GM21576 (cell line): ENCODE measurements at regions not wholly inside any gene's neighbourhood (a gene's known extent, or its start where the extent isn't known, plus 50 kb on each side); places are given as distances from the start of the nearest gene placed in this dataset.

Source experiments
- ATAC-seq: cut with Tn5 transposase; IDR thresholded peaks from one replicate; pipeline ENCODE4 v1.9.1; 2021; ENCODE audit warnings: mild to moderate bottlenecking, moderate library complexity; ENCODE audit not compliant: unreplicated experiment

DNA sequence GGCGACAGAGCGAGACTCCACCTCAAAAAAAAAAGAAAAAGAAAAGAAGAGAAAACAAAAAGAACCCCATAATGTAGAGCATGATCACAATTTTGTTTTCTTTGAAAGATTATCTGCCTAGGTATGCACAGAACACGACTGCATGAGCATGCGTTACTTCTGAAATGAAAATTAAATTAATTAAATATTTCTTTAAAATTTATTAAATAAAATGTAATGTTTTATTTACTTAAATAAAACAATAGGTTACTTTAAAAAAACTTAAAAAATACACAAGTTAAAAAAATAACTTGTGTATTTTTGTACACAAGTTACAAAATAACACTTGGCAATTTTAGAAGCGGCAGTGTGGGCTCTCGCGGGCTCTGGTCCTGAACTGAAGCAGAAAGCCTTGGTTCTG lies 107.8 kb downstream of the TFAP2A start:
- ATAC-seq, result no peak

DNA sequence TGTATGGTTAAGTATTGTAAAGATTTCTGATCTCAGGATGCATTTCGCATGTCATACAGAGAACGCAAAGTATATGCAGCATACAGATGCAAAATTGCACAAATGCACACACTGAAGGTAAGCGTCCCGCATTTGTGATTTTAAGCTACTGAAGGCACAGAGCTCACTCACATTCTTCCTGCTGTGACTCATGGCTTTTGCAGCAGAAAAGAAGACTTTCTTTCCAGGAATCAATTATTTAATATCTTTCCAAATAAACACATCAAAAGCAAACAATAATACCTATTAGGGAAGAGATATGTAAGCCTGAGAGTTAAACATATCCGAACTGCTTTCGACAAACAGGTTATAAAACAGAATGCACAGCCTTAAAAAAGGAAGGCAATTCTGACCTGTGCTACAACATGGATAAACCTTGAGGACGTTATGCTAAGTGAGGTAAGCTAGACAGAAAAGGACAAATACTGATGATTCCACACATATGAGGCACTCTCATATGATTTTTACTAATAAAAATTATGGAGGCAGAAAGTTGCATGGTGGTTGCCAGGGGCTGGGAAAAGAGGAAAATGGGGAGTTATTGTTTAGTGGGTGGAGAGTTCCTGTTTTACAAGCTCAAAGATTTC lies 109.0 kb downstream of the TFAP2A start:
- ATAC-seq, result no peak

DNA sequence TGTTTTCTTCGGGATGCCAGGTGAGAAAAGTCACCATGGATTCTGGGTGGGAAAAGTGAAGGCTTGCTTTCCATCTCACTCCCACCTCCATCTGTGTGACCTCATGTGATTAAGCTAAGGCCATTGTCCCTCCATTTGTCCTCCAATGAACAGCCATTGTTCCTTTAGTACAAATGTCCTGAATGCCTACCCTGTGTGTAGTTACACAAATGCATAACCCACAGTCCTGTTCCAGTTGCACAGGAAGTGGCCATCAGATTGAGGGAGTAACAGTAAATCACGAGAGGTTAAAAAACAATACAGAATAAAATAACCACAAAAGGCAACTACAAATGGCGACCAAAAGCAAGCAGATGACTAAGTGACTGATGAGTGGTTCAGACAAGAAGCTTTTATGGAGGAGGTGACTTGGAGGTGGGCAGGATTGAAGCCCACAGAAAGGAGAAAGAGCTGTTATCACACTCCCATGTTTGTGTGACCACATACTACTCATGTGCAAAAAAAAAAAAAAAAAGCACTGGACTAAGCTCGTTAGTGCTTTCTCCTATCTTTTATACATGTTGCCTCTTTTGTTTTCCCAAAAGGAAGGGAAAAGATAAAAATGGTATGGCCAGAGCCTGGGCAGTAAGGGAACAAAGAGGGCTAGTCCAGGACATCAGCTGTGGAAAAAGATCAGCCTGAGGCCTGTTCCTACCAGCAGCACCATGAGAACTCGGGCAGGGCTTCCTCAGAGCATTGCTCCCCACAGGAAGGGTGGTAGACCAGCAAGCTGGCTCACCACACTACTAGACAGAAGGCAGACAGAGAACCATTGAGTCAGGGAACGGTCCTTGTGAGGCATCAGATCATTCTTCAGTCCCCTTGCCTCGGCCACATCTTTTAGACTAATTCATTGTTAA lies 111.0 kb downstream of the TFAP2A start:
- no peak for ATAC-seq

DNA sequence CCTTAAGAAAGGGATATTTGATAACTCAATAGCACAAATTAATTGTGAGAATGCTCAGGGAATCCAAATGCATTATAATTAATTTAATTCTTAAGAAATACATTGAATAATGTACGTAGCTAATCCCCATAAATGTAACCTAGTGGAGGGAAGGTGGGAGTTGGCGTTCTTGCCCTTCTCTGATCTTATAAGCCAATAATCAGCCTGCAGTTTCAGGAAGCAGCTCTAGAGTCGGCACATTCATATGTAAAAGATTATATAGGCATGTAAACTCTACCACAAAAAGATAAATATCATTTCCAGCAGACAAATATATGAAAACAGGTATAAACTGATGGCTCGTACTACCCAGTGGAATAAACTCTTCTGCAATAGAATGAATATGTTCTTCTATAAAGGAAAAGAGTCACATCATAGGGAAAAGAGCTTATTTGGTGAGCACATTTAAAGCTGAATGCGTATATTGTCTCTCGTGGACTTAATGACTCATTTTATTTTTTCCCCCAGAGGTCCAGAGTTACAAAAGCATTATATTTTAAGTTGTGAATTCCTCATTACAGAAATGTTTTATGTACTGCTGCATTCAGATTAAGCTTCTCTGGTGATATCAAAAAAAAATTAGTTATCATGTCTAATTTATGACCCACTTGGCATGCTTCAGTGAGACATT lies 112.2 kb downstream of the TFAP2A start:
- no peak for ATAC-seq

DNA sequence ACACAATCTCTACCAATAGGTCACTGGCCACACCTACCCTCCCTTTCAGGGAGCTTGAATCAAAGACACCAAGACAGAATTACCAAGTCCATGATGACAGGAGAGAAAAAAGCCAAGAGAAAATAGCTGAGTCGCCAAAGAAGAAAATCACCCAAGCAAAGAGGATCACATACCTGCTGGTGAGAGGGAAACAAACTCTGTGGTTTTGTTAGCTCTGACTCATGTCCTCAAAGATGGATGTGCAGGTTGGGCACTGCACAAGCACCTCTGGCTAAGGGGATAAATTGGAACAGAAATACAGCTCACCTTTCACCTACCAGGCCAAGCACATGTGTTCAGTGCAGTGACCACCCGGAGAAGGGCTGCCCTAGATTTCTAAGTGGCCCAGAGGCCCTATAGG lies 114.8 kb downstream of the TFAP2A start:
- ATAC-seq, result no peak

DNA sequence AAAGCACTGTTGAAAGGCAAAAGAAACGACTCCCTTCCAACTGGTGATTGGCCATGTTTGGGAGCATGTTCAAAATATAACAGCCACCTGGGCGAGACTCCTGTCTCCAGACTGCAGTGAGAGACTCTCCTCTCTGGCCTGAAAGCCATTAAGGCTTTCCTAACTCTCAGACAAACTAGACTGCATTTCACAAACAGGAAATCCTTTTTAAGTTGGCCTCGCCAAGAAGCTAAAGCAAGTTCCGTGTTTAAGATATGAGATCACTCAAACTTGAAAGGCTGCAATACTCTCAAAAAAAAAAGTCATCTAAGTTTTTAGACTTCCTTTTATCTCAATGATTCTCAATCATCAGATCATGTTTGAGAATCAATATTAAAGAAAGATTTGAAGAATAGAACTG lies 117.0 kb downstream of the TFAP2A start:
- ATAC-seq, result no peak

DNA sequence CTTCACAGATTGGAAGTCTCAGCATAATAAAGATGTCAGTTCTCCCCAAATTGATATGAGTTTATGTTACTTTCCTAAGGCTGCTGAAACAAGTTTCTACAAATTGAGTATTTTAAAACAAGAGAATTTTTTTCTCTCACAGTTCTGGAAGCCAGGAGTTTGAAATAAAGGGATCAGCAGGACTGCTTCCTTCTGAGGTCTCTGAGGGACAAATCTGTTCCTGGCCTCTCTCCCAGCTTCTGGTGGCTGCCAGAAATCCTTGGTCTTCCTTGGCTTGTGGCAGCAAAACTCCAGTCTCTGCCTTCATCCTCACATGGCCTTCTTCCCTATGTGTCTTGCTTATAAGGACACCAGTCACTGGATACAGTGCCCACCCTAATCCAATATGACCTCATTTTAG lies 136.1 kb downstream of the TFAP2A start:
- no peak for ATAC-seq

DNA sequence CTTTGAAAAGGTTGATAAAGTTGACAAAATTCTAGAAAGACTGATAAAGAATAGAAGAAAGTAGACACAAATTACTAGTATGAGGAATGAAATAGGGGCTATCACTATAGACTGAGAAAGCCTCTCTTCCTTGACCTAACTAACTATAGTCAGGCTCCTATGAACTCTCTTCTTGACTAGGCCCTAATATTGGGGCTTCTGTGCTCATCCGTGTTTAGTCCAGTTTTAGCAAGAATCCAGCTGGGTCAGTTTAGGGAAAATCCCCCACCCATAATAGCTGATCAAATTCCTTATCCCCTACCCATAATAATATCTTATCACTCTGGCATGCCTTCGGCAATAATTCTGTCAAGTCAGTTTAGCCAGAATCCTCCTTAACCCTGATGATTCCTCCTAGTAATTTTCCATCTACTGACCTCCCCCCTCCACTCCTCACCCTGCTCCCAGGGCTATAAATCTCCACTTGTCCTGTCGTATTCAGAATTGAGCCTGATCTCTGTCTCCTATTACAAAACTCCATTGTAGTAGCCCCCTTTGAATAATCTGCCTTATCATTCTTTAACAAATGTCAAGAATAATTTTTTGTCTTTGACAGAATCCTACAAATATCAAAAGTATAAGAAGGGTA lies 138.1 kb downstream of the TFAP2A start:
- no peak for ATAC-seq

DNA sequence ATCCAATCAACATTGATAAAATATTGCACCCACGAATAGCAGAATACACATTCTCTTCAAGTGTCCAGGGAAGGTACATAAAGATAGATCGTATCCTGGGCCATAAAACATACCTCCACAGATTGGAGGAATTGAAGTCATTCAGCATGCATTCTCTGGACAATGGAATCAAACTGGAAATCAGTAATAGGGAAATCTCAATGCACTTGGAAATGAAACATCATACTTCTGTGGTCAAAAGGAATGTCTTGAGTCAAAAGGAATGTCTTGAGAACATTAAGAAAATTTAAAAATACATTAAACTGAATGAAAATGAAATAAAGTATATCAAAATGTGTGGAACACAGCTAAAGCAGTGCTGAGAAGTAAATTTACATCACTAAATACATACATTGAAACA lies 138.8 kb downstream of the TFAP2A start:
- ATAC-seq, result no peak

DNA sequence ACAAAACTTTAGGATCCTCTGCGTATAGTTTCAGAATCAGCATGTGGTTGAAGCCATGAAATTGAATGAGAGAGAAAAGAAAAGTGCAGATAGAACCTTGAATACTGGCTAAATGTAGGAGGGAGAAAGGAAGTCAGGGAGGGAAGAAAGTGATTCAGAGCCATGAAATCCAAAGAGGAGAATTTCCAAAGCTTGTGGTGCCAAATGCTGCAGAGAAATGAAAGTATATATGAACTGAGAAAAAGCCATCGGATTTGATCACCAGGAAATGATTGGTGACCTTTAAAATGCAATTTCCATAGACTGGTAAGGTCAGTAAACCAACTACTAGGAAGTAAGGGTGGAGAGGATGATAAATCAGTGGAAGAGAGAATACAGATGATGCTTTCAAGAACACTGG lies 142.3 kb downstream of the TFAP2A start:
- no peak for ATAC-seq

DNA sequence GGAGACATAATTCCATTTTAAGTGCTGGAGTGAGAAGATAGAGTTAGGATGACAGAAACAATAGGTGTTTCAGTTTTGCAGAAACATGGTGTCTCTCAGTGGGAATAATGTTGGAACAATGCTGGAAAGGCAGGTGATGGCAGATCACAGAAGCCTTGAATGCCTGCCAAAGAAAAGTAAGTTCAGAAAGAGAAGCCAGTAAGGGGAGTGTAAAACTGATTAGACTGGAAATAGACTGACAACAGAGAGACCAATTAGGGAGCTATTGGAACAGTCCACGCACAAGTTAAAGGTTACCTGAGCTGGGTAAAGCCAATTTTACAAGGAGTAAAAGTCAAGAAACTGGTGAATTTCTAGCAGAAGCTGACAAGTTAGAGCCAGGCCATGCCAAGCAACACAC lies 142.9 kb downstream of the TFAP2A start:
- no peak for ATAC-seq

DNA sequence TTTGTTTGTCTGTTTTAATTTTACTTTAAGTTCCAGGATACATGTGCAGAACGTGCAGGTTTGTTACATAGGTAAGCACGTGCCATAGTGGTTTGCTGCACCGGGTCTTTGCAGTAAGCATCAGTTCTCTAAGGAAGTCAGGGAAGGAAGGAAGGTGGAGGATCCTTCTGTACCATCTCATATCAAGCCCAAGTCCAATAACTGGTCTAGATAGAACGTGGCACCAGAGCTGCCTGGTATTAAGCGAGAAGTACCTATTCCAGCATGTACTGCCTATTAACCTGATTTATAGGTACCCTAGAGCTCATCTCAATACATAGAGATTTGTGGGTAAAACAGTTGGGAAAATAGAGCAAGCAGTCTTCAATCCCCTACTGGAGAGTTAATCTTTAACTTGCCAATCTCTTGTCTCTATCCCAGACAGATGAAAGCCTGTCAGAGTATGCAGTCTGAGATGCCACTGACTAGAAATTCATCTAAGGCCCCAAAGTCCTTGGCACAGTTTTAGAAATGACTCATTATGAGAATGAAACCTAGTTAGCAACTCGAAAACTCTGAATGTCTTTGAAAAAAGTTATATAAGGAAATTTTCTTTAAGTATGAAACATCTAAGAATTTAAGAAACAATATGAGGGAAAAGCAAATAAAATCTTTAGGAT lies 144.9 kb downstream of the TFAP2A start:
- no peak for ATAC-seq

DNA sequence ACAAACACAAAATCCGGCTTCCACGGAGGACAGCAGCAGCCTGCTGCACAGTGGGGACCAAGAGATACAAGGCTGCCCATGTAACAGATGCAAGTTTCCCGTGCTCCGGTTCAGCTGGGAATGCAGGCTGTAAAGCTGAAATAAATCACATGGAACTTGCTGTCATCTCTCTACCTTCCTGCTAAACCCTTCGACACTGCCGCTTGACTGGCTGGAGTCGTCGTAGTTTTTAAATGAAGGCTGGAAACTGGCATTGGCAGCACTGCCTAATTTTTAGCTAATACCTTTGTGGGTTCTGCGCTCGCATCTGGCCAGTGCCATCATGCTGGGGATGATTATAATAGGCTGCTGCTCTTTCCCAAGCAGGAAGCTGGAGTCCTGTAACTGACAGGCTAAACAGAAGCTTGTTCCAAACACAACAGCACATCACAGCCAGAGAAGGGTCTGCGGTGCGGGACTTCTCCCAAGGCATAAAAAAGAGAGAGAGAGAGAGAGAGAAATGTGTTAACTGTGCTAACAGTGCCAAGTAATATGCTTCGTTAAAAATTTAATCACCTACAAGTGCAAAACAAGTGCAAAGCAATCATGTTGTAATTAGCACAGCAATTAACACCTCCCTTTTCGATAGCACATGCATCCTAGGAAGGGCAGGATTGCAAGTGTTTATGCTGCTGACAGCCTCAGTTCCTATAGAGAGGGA lies 146.1 kb downstream of the TFAP2A start:
- no peak for ATAC-seq

DNA sequence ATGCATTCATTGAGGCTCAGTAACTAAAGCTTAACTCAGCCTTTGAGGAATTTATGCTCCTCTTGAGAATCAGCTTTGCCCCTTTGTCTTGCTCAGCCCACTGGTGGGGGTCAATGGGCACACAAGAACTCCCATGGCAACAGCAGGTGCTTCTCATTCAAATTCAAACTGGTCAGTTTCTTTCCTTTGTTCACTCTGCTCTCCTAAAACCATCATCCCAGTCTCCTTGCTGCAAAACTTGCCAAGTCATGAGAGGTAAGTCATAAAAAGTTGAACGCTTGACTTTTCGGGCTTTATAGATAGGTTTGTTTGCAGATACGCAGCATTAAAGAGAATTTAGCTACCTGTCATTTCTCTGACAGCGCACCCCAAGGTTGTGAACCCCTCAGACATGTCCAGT lies 146.8 kb downstream of the TFAP2A start:
- ATAC-seq, result no peak

DNA sequence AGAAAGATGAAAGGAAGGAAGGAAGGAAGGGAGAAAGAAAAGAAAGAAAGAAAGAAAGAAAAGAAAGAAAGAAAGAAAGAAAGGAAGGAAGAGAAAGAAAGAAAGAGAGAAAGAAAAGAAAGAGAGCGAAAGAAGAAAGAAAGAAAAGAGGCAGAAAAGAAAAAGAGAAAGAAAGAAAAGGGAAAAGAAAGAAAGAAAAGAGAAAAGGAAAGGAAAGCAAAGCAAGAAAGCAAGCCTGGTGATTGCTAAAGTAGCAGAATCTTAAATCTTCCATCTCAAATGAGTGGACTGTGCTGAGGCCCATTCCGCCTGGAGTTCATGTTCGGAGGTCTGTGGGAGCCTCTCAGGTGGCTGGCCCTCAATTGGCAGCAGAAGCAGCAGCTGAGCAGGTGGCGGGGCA lies 148.4 kb downstream of the TFAP2A start:
- ATAC-seq, result no peak

DNA sequence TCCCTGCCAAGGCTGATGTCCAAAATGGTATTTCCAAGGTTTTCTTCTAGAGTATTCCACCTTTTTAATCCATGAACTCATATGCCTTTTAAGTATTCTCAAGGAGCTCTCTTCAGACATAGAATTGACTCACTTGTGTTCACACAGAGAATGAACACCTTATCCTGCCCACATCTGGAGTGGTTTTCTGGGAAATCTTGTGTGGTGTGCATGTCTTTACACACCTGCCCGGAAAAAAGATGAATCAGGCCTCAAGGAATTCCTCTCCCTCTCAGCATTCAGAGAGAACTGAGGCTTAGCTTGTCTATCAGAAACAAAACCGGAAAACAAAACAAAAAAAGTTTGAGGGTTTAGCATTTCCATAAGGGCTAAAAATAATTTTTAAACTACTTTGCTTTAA lies 148.8 kb downstream of the TFAP2A start:
- ATAC-seq, result no peak

DNA sequence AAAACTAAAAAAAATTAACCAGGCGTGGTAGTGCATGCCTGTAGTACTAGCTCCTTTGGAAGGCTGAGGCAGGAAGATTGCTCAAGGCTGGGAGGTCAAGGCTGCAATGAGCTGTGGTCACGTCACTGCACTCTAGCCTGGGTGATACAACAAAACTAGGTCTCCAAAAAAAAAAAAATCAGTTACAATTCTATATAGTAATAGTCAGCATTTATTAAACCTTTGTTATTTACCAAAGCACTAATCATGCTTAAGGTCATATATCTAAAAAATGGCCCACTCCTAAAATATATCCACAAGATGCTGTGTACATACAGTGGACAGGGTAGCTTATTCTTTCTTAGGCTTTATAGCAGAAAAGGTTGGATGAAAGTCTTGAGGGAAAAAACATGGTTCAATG lies 152.4 kb downstream of the TFAP2A start:
- ATAC-seq, result no peak

DNA sequence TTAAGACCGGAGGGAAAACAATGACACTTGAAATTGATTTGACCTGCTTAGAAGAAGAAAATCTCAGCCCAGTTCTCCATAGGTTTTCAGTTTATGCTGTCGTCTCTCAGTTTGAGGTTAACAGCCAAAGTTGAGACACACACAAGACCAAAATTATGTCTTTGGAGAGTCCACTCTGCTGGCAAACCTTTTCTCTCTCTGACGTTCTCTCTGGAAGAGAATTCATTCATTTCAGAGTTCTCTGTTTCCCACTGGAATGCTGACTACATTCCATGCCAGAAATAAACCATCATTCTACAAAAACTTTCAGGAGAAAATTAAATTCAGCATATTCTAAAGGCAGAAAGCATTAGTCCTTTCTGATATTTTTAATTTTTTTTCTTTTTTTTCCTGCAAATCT lies 155.2 kb downstream of the TFAP2A start:
- ATAC-seq, result no peak

DNA sequence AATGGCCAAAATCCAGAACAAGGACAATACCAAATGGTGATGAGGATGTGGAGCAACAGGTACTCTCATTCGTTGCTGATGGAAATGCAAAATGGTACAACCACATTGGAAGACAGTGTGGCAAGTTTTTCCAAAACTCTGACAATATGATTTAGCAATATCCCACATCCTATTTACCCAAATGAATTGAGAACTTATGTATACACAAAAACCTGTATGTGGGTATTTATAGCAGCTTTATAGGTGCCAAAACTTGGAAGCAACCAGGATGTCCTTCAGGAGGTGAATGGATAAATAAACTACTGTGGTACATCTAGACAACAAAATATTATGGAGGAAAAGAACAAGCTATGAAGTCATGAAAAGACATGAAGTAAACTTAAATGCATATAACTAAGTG lies 156.5 kb downstream of the TFAP2A start:
- ATAC-seq, result no peak

DNA sequence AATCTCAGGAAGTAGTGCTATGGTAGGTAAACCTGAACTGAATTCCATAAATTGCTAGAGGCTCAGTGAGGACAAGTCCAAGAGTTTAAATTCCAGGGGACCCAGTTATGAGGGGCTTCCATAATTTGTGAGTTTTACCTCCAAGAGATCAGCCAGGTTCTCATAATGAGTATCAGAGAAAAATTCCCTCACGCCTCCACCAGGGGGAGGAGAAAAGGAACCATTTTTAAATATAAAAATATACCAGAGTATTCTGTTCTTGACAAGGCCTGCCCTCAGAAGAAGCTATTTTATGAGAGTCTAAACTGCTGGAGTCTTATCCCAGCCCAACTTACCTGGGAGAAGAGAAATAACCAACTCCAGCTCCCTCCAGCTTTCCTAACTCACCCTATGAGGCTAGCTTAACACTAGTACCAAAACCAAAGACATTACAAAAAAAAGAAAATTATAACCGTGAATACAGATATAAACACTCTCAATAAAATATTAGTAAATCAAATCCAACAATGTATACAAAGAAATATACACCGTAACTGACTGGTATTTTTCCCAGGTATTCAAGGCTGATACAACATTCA lies 158.7 kb downstream of the TFAP2A start:
- ATAC-seq, result no peak
